ENCODE measurements at regions not wholly inside any gene's neighbourhood (a gene's known extent, or its start where the extent isn't known, plus 50 kb on each side); places are given as distances from the start of the nearest gene placed in this dataset.
"Not testable (repeated sequence)": the region's sequence is repeated elsewhere in the genome, so short reads cannot be mapped to it uniquely, and the experiment has no call there.

- DNase-seq (ENCODE audit: low spot score): no peak
Measured at GRCh38 chr18:2112435-2113045, 458.8 kb downstream of the METTL4 start.

- no peak for DNase-seq (ENCODE audit: low spot score)
Measured at GRCh38 chr18:2114289-2114688, 457.0 kb downstream of the METTL4 start.

- DNase-seq (ENCODE audit: low spot score): no peak
Measured at GRCh38 chr18:2114765-2115164, 456.5 kb downstream of the METTL4 start.

GRCh38 chr18:2121224-2121623, 450.1 kb downstream of the METTL4 start:
- DNase-seq (ENCODE audit: low spot score): peak; percentile 61

DNA sequence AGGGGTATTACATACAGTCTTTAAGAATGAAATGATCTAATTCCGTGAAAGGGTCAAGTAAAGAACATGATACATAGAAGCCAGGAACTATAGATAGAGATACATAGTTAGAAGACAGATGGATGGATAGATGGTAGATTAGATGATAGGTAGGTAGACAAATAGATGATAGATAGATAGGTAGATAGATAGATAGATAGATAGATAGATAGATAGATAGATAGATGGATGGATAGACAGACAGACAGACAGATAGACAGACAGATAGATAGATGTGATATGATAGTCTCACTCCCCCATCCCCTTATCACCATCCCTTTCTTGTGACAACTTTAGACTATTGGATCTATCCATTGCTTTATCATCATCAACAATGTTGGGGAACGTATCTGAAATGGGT, 448.2 kb downstream of the METTL4 start:
- DNase-seq (ENCODE audit: low spot score): no peak

- DNase-seq (ENCODE audit: low spot score): no peak
Measured at GRCh38 chr18:2134364-2134763, 436.9 kb downstream of the METTL4 start.

- no peak for DNase-seq (ENCODE audit: low spot score)
Measured at GRCh38 chr18:2135309-2135708, 436.0 kb downstream of the METTL4 start.

DNA sequence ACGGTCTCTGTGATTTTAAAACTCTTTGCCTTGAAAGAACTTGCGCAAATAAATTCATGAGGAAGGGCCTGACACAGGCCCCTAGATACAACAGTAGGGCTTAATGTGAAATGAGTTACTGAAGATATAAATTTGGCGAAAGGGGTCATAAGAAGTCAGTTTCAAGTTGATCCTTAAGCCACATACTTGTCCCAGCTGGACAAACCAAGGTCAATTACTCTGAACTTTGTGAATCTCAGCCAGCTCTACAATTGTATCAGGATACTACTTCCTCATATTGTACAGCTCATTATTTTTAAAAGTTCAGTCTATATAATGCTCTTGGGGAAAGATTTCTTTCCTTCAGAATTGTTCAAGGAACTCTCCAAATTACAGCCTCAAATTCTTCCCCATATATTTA, 432.8 kb downstream of the METTL4 start:
- DNase-seq (ENCODE audit: low spot score): no peak

GRCh38 chr18:2139691-2140090, 431.6 kb downstream of the METTL4 start:
- no peak for DNase-seq (ENCODE audit: low spot score)

DNA sequence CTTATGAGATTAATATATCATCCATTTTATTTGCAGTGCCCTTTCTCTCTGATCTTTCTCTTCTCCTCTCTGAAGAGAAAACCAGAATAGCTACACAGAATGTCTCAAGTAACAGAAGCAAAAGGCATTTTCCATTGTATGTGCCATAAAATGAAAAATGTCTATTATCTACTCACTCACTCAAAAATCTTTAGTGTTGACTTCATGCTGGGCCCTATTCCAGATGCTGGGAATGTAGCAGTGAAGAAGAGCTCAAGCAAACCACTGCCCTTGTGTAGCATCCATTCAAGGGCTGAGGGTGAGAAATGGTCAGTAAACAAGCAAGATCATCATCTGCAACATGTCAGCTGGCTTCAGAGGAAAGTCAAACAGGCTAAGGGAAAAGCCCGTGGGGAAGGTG, 427.7 kb downstream of the METTL4 start:
- no peak for DNase-seq (ENCODE audit: low spot score)

DNA sequence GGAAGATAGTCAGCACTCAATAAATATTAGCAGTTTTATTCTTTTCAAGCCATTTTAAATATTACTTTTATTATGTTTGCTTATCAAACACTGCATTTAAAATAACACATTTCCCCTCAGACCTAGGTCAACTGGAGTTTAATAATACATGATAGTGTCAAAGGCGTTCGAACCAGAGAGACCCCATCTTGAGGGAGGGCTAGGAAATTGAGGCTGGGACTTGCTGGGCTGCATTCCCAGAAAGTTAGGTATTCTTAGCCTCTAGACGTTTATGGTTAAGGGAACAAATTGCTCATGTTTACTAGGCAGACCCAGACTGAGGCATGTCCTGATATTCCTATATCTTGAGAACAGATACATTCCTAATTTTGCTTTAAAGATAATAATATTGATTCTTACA, 426.5 kb downstream of the METTL4 start:
- no peak for DNase-seq (ENCODE audit: low spot score)

GRCh38 chr18:2146092-2146491, 425.2 kb downstream of the METTL4 start:
- no peak for DNase-seq (ENCODE audit: low spot score)

DNA sequence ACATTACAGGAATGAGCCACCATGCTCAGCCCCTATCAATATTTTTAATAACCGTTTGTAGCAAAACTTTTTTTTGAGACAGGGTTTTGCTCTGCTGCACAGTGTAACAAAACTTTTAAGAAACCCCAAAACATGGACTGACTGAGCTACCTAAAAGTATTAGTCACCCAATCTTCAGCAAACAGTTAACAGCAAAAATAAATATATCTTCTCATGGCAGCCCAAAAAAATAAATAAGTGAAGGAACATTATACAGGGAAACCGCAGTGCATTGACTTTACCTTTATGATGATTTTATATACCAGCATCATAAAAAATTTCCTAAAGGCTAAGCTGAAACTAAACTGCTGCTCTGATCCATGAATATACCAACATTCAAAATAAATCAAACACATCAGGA, 424.6 kb downstream of the METTL4 start:
- DNase-seq (ENCODE audit: low spot score): no peak

- DNase-seq (ENCODE audit: low spot score): no peak
Measured at GRCh38 chr18:2147476-2148230, 423.7 kb downstream of the METTL4 start.

GRCh38 chr18:2148823-2149222, 422.5 kb downstream of the METTL4 start:
- DNase-seq (ENCODE audit: low spot score): no peak

GRCh38 chr18:2150566-2150965, 420.7 kb downstream of the METTL4 start:
- no peak for DNase-seq (ENCODE audit: low spot score)

DNA sequence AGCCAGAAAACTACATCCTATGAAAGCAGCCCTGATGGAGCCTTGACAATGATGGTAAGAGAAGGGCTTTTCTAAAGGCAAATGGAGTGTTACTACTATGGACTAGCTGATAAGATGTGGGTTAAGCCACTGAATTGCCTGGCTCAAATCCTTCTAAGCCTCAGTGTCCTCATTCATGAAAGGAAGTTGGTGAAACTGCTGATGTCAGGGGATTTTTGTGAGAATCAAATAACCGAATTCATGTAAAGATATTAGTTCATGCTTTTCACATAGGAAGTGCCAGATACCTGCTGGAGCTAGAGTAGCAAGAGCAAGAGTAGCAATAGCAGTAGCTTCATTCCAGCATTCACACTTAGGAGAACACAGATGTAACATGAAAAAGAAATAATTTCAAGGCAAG, 417.0 kb downstream of the METTL4 start:
- DNase-seq (ENCODE audit: low spot score): no peak

GRCh38 chr18:2164644-2165550, 406.4 kb downstream of the METTL4 start:
- DNase-seq (ENCODE audit: low spot score): no peak

DNA sequence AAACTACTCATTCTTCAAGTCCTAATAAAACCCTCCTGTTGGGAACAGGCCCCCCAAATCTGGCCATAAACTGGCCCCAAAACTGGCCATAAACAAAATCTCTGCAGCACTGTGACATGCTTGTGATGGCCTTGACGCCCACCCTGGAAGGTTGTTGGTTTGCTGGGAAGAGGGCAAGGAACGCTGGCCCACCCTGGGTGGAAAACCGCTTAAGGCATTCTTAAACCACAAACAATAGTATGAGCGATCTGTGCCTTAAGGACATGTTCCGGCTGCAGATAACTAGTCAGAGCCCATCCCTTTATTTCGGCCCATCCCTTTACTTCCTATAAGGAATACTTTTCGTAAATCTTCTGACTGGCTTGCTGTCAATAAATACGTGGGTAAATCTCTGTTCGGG, 404.4 kb downstream of the METTL4 start:
- not testable (repeated sequence) for DNase-seq (ENCODE audit: low spot score)

DNA sequence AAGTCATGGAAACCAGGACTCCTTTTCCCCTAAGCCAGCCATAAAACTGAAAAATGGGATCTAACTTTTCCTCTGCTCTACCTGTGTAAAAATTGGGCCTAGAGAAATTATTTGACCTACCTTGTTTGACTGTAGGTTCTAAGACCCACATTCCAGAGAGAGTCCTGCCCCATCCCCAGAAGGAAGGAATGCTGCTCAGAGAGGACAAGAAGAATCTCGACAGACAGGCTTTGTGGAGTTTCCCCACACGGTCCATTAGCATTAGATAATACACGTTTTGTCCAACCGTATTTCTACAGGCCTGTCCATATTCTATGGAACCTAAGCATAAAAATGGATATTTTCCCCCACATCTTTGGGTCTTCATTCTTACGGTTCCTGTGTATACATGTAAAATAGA, 403.3 kb downstream of the METTL4 start:
- no peak for DNase-seq (ENCODE audit: low spot score)

GRCh38 chr18:2169656-2170055, 401.6 kb downstream of the METTL4 start:
- no peak for DNase-seq (ENCODE audit: low spot score)

GRCh38 chr18:2171840-2172625, 399.3 kb downstream of the METTL4 start:
- no peak for DNase-seq (ENCODE audit: low spot score)

Data from D341Med (cell line).